HG03378 (cell line): ENCODE measurements at regions not wholly inside any gene's neighbourhood (a gene's known extent, or its start where the extent isn't known, plus 50 kb on each side); places are given as distances from the start of the nearest gene placed in this dataset.

Source experiments
- ATAC-seq: cut with Tn5 transposase; IDR thresholded peaks from one replicate; pipeline ENCODE4 v1.9.1; 2021; ENCODE audit warnings: mild to moderate bottlenecking, moderate library complexity; ENCODE audit not compliant: unreplicated experiment

DNA sequence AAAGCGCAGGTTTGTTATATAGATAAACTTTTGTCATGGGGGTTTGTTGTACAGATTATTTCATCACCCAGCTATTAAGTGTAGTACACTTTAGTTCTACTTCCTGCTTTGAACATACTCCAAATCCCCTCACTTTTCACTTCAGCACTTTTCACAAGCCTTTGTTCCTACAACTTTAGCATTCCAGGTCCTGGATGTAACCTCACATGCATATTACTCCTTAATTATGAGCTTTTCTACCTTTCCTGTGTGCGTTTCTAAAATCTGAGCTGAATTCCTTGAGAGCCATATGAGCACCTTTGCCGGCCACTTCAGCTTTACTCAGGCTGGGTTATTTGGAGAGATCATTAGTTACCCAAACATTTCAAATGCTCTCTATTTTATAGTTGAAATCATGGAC is 179.2 kb upstream of the TNFAIP3 start:
- ATAC-seq = no peak

GRCh38 chr6:137688230-137688971 is 178.7 kb upstream of the TNFAIP3 start:
- ATAC-seq = no peak

DNA sequence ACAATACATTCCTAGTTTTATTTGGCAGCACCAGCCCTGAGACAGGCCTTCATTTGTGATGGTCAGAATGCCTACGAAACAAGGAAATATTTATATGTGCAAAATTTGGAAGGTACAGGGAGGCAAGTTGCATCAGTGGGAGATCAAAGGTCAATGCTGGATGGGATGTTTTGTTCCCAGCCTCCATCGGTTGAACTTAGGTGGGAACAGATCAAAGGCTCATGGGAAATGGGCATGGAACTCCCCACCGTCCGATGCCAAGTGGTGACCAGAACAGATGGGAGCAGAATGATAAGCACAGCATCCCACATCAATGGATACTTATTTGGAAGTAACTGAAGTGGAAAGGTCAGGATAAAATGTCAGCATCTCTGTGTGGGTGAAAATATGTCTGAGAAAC is 177.7 kb upstream of the TNFAIP3 start:
- no peak for ATAC-seq

DNA sequence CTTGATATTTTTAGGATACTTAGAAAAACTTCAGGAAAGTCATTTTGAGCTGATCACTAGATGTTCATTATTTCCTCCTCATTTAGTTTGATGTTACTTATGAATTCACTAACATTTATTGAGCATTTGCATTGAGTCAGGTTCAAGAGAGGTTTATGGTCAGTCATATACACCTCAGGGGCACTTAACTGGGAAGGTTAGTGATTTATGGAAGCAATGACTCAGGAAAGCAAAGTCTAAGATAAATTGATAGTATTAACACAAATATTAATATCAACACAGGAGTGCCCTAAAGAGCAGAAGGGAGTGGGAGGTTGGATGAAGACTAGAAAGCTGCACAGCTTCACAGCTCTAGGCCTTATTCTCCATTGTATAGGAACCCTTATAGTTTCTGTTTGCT is 177.0 kb upstream of the TNFAIP3 start:
- no peak for ATAC-seq

GRCh38 chr6:137690721-137691120 is 176.3 kb upstream of the TNFAIP3 start:
- ATAC-seq = no peak

- ATAC-seq = no peak
These were observed 174.8 kb upstream of the TNFAIP3 start for GRCh38 chr6:137692308-137692707.

GRCh38 chr6:137692806-137693205 is 174.3 kb upstream of the TNFAIP3 start:
- ATAC-seq = no peak

GRCh38 chr6:137693711-137694110 is 173.3 kb upstream of the TNFAIP3 start:
- ATAC-seq = no peak

DNA sequence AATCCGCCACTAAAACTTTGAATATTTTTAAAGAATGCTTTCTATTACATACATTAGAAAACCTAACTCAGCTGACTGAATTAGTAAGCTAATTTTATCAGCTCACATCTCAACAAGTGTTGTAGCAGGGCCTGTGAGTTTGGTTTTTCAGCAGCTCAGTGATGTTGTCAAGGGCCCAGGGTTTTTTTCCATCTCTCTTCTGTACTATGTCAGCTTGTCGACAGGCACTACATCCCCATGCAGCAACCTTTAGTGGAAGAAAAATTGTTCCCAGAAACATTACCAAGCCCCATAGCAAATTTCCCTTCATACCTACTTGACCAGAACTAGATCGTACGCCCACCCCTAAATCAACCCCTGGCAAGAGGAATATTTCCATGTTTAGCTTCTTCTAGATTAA is 170.3 kb upstream of the TNFAIP3 start:
- no peak for ATAC-seq

- ATAC-seq = no peak
These were observed 169.7 kb upstream of the TNFAIP3 start for GRCh38 chr6:137697267-137697938.

DNA sequence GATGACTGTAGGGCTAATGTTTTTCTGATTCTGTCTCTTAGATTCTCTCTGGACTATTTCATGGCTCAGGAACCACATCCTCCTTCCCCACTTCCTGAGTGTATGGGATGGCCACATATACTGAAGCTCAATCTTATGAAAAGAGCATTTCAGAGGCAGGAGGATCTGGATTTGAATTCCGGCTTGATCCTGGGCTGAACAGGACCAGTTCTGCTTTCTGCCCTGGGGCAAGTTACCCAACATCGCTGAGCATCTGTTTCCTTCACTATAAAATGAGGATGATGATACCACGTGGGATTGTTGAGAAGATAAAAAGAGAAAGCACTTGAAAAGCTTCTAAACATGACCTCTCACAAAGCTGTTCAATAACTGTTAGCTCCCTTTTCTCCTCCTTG is 168.4 kb upstream of the TNFAIP3 start:
- no peak for ATAC-seq

DNA sequence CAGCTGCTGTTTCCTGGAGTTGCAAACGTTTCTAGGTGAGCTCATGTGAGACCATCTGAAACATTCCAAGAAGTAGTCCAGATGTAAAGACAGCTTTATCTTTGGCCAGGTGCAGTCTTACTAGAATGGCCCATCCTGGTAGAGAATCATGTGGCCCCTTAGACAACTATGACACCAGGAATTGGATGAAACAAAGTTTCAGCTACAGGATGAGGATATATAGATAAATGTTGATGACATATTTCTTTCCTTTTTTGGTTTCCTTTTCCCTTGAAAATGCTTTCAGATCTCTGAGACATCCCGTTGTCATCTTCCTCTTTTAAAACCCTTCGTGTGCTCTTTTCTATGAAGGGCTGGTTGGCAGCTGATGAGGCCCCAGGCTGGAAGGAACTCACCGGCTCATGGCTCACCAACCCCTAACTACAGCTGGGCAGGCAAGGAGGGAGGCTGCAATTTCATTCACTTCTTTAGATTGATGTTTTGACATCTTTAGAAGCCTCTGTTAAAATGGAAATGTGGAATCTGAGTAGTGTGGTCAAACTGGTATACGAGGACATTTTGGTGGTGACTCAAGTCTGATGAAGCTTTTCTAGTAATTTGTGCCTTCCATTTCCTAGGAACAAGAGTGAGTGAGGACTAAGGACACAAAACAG is 167.9 kb upstream of the TNFAIP3 start:
- ATAC-seq = no peak

DNA sequence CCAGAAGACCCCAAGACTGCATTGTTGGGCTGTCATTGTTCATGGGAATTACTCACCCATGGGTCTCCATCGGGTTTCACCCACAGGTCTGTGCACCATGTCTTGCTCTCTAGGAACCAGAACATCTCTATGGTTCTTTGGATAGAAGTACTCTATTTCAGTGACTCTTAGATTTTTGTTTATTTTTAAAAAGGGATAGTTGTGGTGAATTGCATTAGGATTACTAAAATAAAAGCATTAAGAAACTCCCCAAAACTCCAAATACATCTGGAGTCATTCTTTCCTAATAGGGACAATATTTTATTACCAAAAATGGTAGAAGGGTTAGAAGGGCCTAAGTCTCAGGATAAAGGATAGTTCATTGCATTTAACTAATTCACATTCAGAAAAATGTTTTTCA is 166.9 kb upstream of the TNFAIP3 start:
- ATAC-seq = no peak

- no peak for ATAC-seq
These were observed 166.1 kb upstream of the TNFAIP3 start for GRCh38 chr6:137700751-137701477.

GRCh38 chr6:137701942-137702341 is 165.1 kb upstream of the TNFAIP3 start:
- ATAC-seq = no peak

DNA sequence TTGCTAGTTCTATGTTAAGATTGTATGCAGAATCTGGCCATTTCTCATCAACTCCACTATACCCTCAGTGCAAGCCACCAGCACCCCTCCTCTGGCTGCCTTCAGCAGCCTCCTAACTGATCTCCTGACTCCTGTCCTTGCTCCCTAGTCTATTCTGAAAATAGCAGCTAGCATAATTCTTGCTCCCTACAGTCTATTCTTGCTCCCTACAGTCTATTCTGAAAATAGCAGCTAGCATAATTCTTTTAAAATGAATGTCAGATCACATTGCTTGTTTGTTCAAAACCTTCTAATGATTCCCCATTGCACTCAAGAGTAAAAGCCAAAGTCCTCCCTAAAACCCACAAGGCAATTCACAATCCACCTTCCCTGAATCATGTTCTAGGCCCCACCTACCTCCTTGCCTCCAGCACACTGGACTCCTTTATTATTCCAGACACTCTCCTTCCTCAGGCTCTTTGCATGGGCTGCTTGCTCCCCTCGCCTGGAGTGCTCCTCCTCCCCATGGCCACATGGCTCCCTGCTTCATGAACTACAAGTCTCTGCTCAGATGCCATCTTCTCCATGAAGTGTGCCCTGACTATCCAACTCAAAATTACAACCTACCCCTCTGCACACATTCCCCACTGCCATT is 164.2 kb upstream of the TNFAIP3 start:
- no peak for ATAC-seq

- ATAC-seq = no peak
These were observed 162.3 kb upstream of the TNFAIP3 start for GRCh38 chr6:137704802-137705159.

DNA sequence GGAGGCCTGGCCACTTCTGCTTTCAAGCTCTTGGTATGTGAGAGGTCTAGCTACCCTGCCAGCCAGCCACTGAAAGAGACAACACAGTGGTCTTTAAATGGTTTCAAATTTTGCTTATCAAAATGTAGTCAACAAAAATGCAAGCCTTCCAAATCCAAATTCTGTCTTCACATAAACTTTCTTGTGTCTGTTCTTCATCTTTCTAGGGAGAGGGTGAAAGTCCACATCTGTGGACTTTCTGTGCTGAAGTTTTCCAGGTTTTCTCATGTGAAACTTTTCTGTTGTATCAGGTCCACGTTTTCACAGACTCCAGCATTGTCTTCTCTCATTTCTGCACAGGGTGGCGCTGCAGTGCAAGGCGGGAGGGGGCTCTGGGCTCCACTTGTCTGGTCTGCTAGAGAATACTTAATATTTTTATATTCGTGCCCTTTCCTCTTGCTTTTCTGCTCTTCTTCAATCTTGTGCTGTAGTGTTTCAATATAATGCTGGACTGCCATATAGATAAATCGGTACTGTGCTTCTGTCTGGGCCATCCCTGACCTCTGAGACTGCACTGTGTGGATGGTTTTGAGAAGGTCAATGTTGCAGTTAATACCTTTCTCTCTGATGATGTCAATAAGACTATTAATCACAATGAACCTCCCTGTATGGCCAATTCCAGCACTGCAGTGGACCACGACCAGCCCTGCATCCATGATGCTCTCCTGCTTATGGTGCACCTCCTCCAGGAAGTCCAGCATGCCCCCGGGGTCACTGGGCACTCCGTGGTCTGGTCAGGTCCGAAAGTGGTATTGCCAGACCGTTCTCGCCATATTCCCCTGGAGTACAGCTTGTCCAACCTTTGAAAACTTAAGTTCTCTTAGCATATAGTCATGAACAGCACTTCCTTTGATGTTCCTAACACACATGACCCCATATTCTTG is 161.6 kb upstream of the TNFAIP3 start:
- no peak for ATAC-seq

GRCh38 chr6:137706083-137706750 is 160.8 kb upstream of the TNFAIP3 start:
- no peak for ATAC-seq
